ENCODE measurements at regions not wholly inside any gene's neighbourhood (a gene's known extent, or its start where the extent isn't known, plus 50 kb on each side); places are given as distances from the start of the nearest gene placed in this dataset.

- TF ChIP-seq, protein P1, sequence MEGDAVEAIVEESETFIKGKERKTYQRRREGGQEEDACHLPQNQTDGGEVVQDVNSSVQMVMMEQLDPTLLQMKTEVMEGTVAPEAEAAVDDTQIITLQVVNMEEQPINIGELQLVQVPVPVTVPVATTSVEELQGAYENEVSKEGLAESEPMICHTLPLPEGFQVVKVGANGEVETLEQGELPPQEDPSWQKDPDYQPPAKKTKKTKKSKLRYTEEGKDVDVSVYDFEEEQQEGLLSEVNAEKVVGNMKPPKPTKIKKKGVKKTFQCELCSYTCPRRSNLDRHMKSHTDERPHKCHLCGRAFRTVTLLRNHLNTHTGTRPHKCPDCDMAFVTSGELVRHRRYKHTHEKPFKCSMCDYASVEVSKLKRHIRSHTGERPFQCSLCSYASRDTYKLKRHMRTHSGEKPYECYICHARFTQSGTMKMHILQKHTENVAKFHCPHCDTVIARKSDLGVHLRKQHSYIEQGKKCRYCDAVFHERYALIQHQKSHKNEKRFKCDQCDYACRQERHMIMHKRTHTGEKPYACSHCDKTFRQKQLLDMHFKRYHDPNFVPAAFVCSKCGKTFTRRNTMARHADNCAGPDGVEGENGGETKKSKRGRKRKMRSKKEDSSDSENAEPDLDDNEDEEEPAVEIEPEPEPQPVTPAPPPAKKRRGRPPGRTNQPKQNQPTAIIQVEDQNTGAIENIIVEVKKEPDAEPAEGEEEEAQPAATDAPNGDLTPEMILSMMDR (conservative IDR thresholded peaks at IDR 0.05; ENCODE audit: low read depth in 2 of 2) = no peak
- no peak for TF ChIP-seq POLR2AphosphoS5 (IDR thresholded peaks at IDR 0.05; ENCODE audit: low read depth)
- TF ChIP-seq JUNB (IDR thresholded peaks at IDR 0.05; ENCODE audit: unreplicated experiment) = no peak
Measured at GRCh38 chr21:15199414-15200383, 134.9 kb upstream of the NRIP1 start.

All from GM23338 (cell line).